ENCODE measurements at regions not wholly inside any gene's neighbourhood (a gene's known extent, or its start where the extent isn't known, plus 50 kb on each side); places are given as distances from the start of the nearest gene placed in this dataset.

GRCh38 chr4:147418226-147418625 is 62.7 kb upstream of the EDNRA start:
- no peak for TF ChIP-seq ZFX (IDR thresholded peaks at IDR 0.05)
- no peak for TF ChIP-seq CTCF (conservative IDR thresholded peaks at IDR 0.05)
- H3K27ac ChIP-seq = no peak overlapping the region

GRCh38 chr4:147421456-147421855 is 59.4 kb upstream of the EDNRA start:
- no peak overlapping the region for H3K27ac ChIP-seq
- TF ChIP-seq CTCF (conservative IDR thresholded peaks at IDR 0.05) (no peak), ZFX (IDR thresholded peaks at IDR 0.05) (no peak)

- H3K27ac ChIP-seq = no peak overlapping the region
- TF ChIP-seq CTCF (conservative IDR thresholded peaks at IDR 0.05) = no peak
- TF ChIP-seq ZFX (IDR thresholded peaks at IDR 0.05) = no peak
Measured at GRCh38 chr4:147423229-147423628, 57.7 kb upstream of the EDNRA start.

GRCh38 chr4:147425019-147425418 is 55.9 kb upstream of the EDNRA start:
- H3K27ac ChIP-seq = no peak overlapping the region
- no peak for TF ChIP-seq ZFX (IDR thresholded peaks at IDR 0.05)
- TF ChIP-seq CTCF (conservative IDR thresholded peaks at IDR 0.05) = no peak

- no peak overlapping the region for H3K27ac ChIP-seq
- no peak for TF ChIP-seq CTCF (conservative IDR thresholded peaks at IDR 0.05)
- no peak for TF ChIP-seq ZFX (IDR thresholded peaks at IDR 0.05)
Measured at GRCh38 chr4:147428583-147428982, 52.3 kb upstream of the EDNRA start.

- no peak overlapping the region for H3K27ac ChIP-seq
- TF ChIP-seq ZFX (IDR thresholded peaks at IDR 0.05) (no peak), CTCF (conservative IDR thresholded peaks at IDR 0.05) (no peak)
Measured at GRCh38 chr4:147430111-147430510, 50.8 kb upstream of the EDNRA start.
